A673 (cell line): ENCODE measurements at regions not wholly inside any gene's neighbourhood (a gene's known extent, or its start where the extent isn't known, plus 50 kb on each side); places are given as distances from the start of the nearest gene placed in this dataset.
A peak's percentile ranks its signal among the peaks of the same experiment; 100 is the strongest.

ENCODE experiments used
- BruUV-seq: library from RNA; stranded (reverse); fragments of 400-500 nt; replicated peaks from 2 replicates; lab custom pipeline; 2021; lab: Mats Ljungman, UMichigan
- CTCF ChIA-PET: fragments of 300-600 bp; sonication (Branson Sonifier 250); formaldehyde crosslinking; loops from one replicate; lab custom pipeline; 2022; ENCODE audit warnings: antibody characterized with exemption; lab: Charles Lee
- POLR2A ChIA-PET: fragments of 300-600 bp; sonication (Branson Sonifier 250); formaldehyde crosslinking; loops from one replicate; lab custom pipeline; 2022; ENCODE audit warnings: antibody characterized with exemption; ENCODE audit not compliant: low non-redundant PET; lab: Charles Lee
- DNase-seq: peaks from one replicate; pipeline ENCODE4 v3.0.0-alpha.2; 2015; ENCODE audit warnings: low spot score
- H3K27ac ChIP-seq: fragments of 200-600 bp; sonication (generic); 2 replicates; pipeline ENCODE4 v1.5.1; 2016; ENCODE audit warnings: mixed run types, low read depth, mild to moderate bottlenecking, mixed read lengths, antibody characterized with exemption, low read length; ENCODE audit not compliant: poor library complexity, severe bottlenecking
- H3K27me3 ChIP-seq: fragments of 200-600 bp; sonication (generic); replicated peaks from 2 replicates; pipeline ENCODE4 v1.6.1; 2017; ENCODE audit warnings: mixed run types, low read depth, mild to moderate bottlenecking, mixed read lengths, antibody characterized with exemption, low read length; ENCODE audit not compliant: insufficient read depth, poor library complexity
- H3K36me3 ChIP-seq: fragments of 200-600 bp; sonication (generic); 2 replicates; pipeline ENCODE4 v1.6.1; 2016; ENCODE audit warnings: mixed run types, mild to moderate bottlenecking, mixed read lengths, antibody characterized with exemption, low read length; ENCODE audit not compliant: insufficient read depth, poor library complexity, severe bottlenecking
- H3K4me1 ChIP-seq: fragments of 200-600 bp; sonication (generic); 2 replicates; pipeline ENCODE4 v1.6.1; 2017; ENCODE audit warnings: mixed run types, mild to moderate bottlenecking, mixed read lengths, antibody characterized with exemption, low read length; ENCODE audit not compliant: insufficient read depth, poor library complexity, severe bottlenecking
- H3K4me3 ChIP-seq: fragments of 200-600 bp; sonication (generic); 2 replicates; pipeline ENCODE4 v1.5.1; 2016; ENCODE audit warnings: low read depth, mixed run types, mild to moderate bottlenecking, mixed read lengths, low read length; ENCODE audit not compliant: poor library complexity, severe bottlenecking
- H3K9me3 ChIP-seq: fragments of 200-600 bp; sonication (generic); 2 replicates; pipeline ENCODE4 v1.6.1; 2016; ENCODE audit warnings: mixed run types, low read depth, mild to moderate bottlenecking, mixed read lengths, antibody characterized with exemption, low read length; ENCODE audit not compliant: poor library complexity, severe bottlenecking
- EZH2 ChIP-seq: fragments of 200-600 bp; sonication (generic); IDR thresholded peaks from 2 replicates; pipeline ENCODE4 v1.6.1; 2017; ENCODE audit warnings: borderline replicate concordance, low read depth, mild to moderate bottlenecking, mixed read lengths, antibody characterized with exemption, low read length; ENCODE audit not compliant: poor library complexity, severe bottlenecking
- intact Hi-C: fragments of 100-400 bp; cut with micrococcal nuclease; formaldehyde crosslinking; loops from one replicate; pipeline ENCODE4 v1.10.0; 2022; ENCODE audit not compliant: unreplicated experiment
- TF ChIP-seq, protein P1 (sequence below): fragments of 300-800, 200-600 bp; sonication (generic); conservative IDR thresholded peaks from 2 replicates; pipeline ENCODE4 v1.5.1; 2017; ENCODE audit warnings: low read depth, mild to moderate bottlenecking, antibody characterized with exemption, low read length, moderate library complexity, mixed read lengths

DNA sequence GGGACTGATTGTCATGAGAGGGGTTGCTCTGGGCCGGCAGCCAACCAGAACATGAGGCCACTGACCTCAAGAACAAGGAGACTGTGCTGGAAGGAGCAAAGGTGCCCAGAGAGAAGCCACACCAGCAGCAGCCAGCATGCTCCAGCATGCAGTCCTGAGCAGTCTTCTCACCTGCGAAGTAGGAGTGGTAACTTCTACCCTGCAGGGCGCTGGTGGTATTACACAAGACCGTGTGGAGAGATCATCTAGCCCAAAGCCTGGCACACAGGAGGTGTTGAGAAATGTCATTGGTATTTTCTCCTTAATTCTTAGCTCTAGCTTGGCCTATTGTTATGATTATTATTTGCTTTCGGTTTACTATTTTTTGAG lies 132.7 kb downstream of the TSN start:
- Histone ChIP-seq H3K9me3 (no peaks in the 10 kb centered on the region), H3K27me3 (no peaks in the 10 kb centered on the region), H3K4me1 (no peaks in the 10 kb centered on the region), H3K4me3 (no peak overlapping the region), H3K36me3 (no peaks in the 10 kb centered on the region), H3K27ac (no peak overlapping the region)
- no TSS peak for BruUV-seq
- TF ChIP-seq, protein P1, sequence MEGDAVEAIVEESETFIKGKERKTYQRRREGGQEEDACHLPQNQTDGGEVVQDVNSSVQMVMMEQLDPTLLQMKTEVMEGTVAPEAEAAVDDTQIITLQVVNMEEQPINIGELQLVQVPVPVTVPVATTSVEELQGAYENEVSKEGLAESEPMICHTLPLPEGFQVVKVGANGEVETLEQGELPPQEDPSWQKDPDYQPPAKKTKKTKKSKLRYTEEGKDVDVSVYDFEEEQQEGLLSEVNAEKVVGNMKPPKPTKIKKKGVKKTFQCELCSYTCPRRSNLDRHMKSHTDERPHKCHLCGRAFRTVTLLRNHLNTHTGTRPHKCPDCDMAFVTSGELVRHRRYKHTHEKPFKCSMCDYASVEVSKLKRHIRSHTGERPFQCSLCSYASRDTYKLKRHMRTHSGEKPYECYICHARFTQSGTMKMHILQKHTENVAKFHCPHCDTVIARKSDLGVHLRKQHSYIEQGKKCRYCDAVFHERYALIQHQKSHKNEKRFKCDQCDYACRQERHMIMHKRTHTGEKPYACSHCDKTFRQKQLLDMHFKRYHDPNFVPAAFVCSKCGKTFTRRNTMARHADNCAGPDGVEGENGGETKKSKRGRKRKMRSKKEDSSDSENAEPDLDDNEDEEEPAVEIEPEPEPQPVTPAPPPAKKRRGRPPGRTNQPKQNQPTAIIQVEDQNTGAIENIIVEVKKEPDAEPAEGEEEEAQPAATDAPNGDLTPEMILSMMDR = peak; percentile 49
- TF ChIP-seq EZH2 = no peak
- peak; percentile 24 for DNase-seq
- CTCF ChIA-PET = no interaction called here
- intact Hi-C loops = no loop called here
- POLR2A ChIA-PET = no interaction called here

GRCh38 chr2:121890041-121890440 lies 134.6 kb downstream of the TSN start:
- Histone ChIP-seq H3K9me3 (no peaks in the 10 kb centered on the region), H3K4me1 (no peaks in the 10 kb centered on the region), H3K27ac (no peak overlapping the region), H3K4me3 (no peak overlapping the region), H3K36me3 (no peaks in the 10 kb centered on the region), H3K27me3 (no peaks in the 10 kb centered on the region)
- ChIA-PET POLR2A (no interaction called here), CTCF (no interaction called here)
- BruUV-seq = no TSS peak
- intact Hi-C loops = no loop called here
- no peak for TF ChIP-seq EZH2
- TF ChIP-seq, protein P1 = no peak
- no peak for DNase-seq

DNA sequence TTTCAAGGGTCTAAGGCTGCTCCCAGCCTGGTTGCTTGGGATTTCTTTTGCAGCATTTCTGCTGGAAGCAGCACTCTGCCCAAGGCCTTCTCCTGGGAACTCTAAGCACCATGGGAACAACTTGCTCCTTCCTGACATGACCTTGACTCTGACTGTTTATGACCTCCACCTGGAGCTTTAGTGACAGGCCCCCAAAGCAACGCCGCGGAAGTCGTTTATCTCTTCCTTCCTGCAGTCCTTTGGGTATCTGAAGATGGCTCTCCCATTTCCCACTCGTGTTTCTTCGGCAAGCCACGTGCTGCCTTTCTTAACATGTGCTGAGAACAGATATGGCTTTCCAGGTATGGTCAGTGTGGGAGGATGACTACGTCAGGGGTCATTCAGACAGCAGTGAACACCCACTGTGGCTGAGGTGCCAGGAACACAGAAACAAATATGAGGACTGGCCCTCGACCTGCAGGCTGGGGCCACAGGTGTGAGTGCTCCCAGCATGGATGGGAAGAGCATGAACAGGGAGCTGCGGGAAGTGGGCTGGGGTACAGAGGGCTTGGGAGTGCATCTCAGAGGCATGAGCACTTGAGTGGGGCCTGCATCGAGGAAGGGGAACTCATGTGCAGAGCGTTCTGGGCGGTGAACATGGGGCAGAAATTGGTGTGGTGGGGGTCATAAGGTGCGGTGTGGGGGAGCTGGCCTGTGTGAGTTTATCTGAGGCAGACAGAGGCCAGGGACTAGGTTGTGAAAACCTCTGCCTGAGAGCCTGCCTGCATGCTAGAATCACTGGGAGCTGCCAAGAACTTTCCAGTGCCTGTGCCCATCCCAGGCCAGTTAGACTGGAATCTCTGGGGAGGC lies 140.5 kb downstream of the TSN start:
- ChIA-PET CTCF (no interaction called here), POLR2A (no interaction called here)
- Histone ChIP-seq H3K9me3 (no peaks in the 10 kb centered on the region), H3K36me3 (no peaks in the 10 kb centered on the region), H3K27me3 (no peaks in the 10 kb centered on the region), H3K27ac (no peak overlapping the region), H3K4me3 (no peak overlapping the region), H3K4me1 (peaks cover 3% of the 10 kb centered on the region)
- DNase-seq = no peak
- intact Hi-C loops = loop anchor here (2.0 to 5.0 kb wide), 2 partner anchors 77 to 851 kb away; no protein-coding TSS in a partner anchor
- no TSS peak for BruUV-seq
- no peak for TF ChIP-seq EZH2
- TF ChIP-seq, protein P1 = no peak
